H1 (cell line): ENCODE measurements at regions not wholly inside any gene's neighbourhood (a gene's known extent, or its start where the extent isn't known, plus 50 kb on each side); places are given as distances from the start of the nearest gene placed in this dataset.
A peak's percentile ranks its signal among the peaks of the same experiment; 100 is the strongest.

Source experiments
- CTCF ChIA-PET: fragments of 300-600 bp; sonication (Branson Sonifier 250); formaldehyde crosslinking; loops from one replicate; lab custom pipeline; 2021; ENCODE audit not compliant: partially characterized antibody; lab: Charles Lee
- POLR2A ChIA-PET: fragments of 300-600 bp; sonication (Branson Sonifier 250); formaldehyde crosslinking; loops from one replicate; lab custom pipeline; 2021; ENCODE audit warnings: inconsistent platforms; ENCODE audit not compliant: partially characterized antibody; lab: Charles Lee
- DNase-seq, 2 experiments: peaks; one replicate each; pipeline versions ENCODE4 v3.0.0 to v3.0.0-alpha.2; 2010 to 2022; ENCODE audit warnings: low spot score in 2 of 2, low read depth in 1 of 2, mixed read lengths in 1 of 2
- FAIRE-seq: peaks from 2 replicates; lab custom pipeline; 2011; peaks lifted over from hg19 to GRCh38; lab: Jason Lieb, UNC
- H2AFZ ChIP-seq: 2 replicates; pipeline ENCODE4 v1.8.1; 2012; ENCODE audit warnings: low read length, inconsistent platforms
- H2AK5ac ChIP-seq: 2 replicates; pipeline ENCODE4 v1.6.1; 2013; ENCODE audit warnings: low read depth, low read length
- H2BK120ac ChIP-seq: replicated peaks from 2 replicates; pipeline ENCODE3; 2013; ENCODE audit warnings: low read depth, low read length, inconsistent platforms
- H2BK12ac ChIP-seq: 2 replicates; pipeline ENCODE4 v1.6.1; 2013; ENCODE audit warnings: low read depth, low read length
- H2BK15ac ChIP-seq: 2 replicates; pipeline ENCODE4 v1.6.1; 2013; ENCODE audit warnings: low read length
- H2BK20ac ChIP-seq: 2 replicates; pipeline ENCODE4 v1.6.1; 2013; ENCODE audit warnings: low read length
- H2BK5ac ChIP-seq: 2 replicates; pipeline ENCODE4 v1.6.1; 2013; ENCODE audit warnings: low read depth, low read length
- H3K14ac ChIP-seq: 2 replicates; pipeline ENCODE4 v1.6.1; 2013; ENCODE audit warnings: inconsistent platforms; ENCODE audit not compliant: insufficient read length
- H3K18ac ChIP-seq: 2 replicates; pipeline ENCODE4 v1.6.1; 2013; ENCODE audit warnings: low read length; ENCODE audit errors: extremely low read depth
- H3K23ac ChIP-seq: 2 replicates; pipeline ENCODE4 v1.6.1; 2013; ENCODE audit warnings: inconsistent platforms; ENCODE audit not compliant: insufficient read length
- H3K23me2 ChIP-seq: 2 replicates; pipeline ENCODE4 v1.6.1; 2013; ENCODE audit warnings: low read depth, low read length
- H3K27ac ChIP-seq: 2 replicates; pipeline ENCODE4 v1.6.1; 2011; ENCODE audit warnings: low read depth, low read length, inconsistent platforms
- H3K27me3 ChIP-seq, 4 experiments: replicated peaks in 1 of 4; 1 replicate in 1 of 4; 2 replicates in 3 of 4; pipeline versions ENCODE4 v1.6.1 to v1.8.1; 2011 to 2013; ENCODE audit warnings: low read length in 3 of 4, mild to moderate bottlenecking in 3 of 4, inconsistent platforms in 2 of 4, mixed read lengths in 2 of 4, moderate library complexity in 1 of 4; ENCODE audit not compliant: control insufficient read depth in 3 of 4, insufficient read depth in 3 of 4; ENCODE audit errors: extremely low read depth in 1 of 4
- H3K36me3 ChIP-seq, 4 experiments: 2 replicates each; pipeline versions ENCODE4 v1.6.1 to v1.8.1; 2011 to 2013; ENCODE audit warnings: mild to moderate bottlenecking in 4 of 4, low read length in 3 of 4, moderate library complexity in 2 of 4, control low read depth in 1 of 4, inconsistent platforms in 1 of 4; ENCODE audit not compliant: insufficient read depth in 4 of 4, control insufficient read depth in 2 of 4
- H3K4ac ChIP-seq: replicated peaks from 2 replicates; pipeline ENCODE3; 2013; ENCODE audit warnings: low read length, low read depth, mixed read lengths, inconsistent platforms; ENCODE audit not compliant: insufficient read length
- H3K4me1 ChIP-seq, 4 experiments: replicated peaks in 1 of 4; 1 replicate in 1 of 4; 2 replicates in 3 of 4; pipeline versions ENCODE4 v1.6.1 to v1.8.1; 2011 to 2013; ENCODE audit warnings: low read length in 3 of 4, inconsistent platforms in 2 of 4, mixed read lengths in 1 of 4; ENCODE audit not compliant: insufficient read depth in 4 of 4, control insufficient read depth in 3 of 4
- H3K4me2 ChIP-seq, 2 experiments: 2 replicates each; pipeline versions ENCODE4 v1.6.1 to v1.8.1; 2011 to 2013; ENCODE audit warnings: low read depth in 2 of 2, low read length in 2 of 2, control low read depth in 1 of 2, inconsistent platforms in 1 of 2, mild to moderate bottlenecking in 1 of 2; ENCODE audit not compliant: insufficient read depth in 1 of 2
- H3K4me3 ChIP-seq, 4 experiments: fragments of 200-600, 300-600 bp in 1 of 4; sonication (generic), shearing (Covaris generic), sonication (Bioruptor Twin) in 1 of 4; 2 replicates each; pipeline versions ENCODE4 v1.5.1 to v1.8.1; 2011 to 2016; ENCODE audit warnings: low read length in 4 of 4, low read depth in 3 of 4, control low read depth in 2 of 4, inconsistent platforms in 2 of 4, mild to moderate bottlenecking in 2 of 4, mixed read lengths in 1 of 4, moderate library complexity in 1 of 4; ENCODE audit not compliant: insufficient read depth in 2 of 4; ENCODE audit errors: extremely low read depth in 1 of 4
- H3K56ac ChIP-seq: replicated peaks from 2 replicates; pipeline ENCODE3; 2013; ENCODE audit warnings: low read depth, mild to moderate bottlenecking, mixed read lengths, low read length, inconsistent platforms; ENCODE audit not compliant: insufficient read length
- H3K79me1 ChIP-seq: 2 replicates; pipeline ENCODE4 v1.6.1; 2013; ENCODE audit warnings: low read depth, low read length, control low read depth
- H3K79me2 ChIP-seq, 2 experiments: 2 replicates each; pipeline versions ENCODE4 v1.6.1 to v1.8.1; 2012 to 2013; ENCODE audit warnings: low read length in 2 of 2, mild to moderate bottlenecking in 2 of 2, inconsistent platforms in 1 of 2; ENCODE audit not compliant: insufficient read depth in 2 of 2, control insufficient read depth in 1 of 2
- H3K9ac ChIP-seq, 4 experiments: replicated peaks in 1 of 4; 1 replicate in 1 of 4; 2 replicates in 3 of 4; pipeline versions ENCODE4 v1.6.1 to v1.8.1; 2011 to 2013; ENCODE audit warnings: low read depth in 3 of 4, low read length in 3 of 4, control low read depth in 2 of 4, mild to moderate bottlenecking in 2 of 4, moderate library complexity in 2 of 4, inconsistent platforms in 1 of 4; ENCODE audit errors: extremely low read depth in 1 of 4
- H3K9me3 ChIP-seq, 2 experiments: 2 replicates each; pipeline versions ENCODE4 v1.6.1 to v1.8.1; 2012 to 2013; ENCODE audit warnings: mild to moderate bottlenecking in 2 of 2, moderate library complexity in 2 of 2, control low read depth in 1 of 2, inconsistent platforms in 1 of 2, low read depth in 1 of 2, low read length in 1 of 2, mixed read lengths in 1 of 2; ENCODE audit not compliant: insufficient read depth in 2 of 2
- H4K20me1 ChIP-seq, 2 experiments: replicated peaks in 1 of 2; 2 replicates each; pipeline versions ENCODE3 to v1.8.1; 2011 to 2013; ENCODE audit warnings: inconsistent platforms in 2 of 2, low read length in 2 of 2, mild to moderate bottlenecking in 1 of 2; ENCODE audit not compliant: insufficient read depth in 2 of 2, control insufficient read depth in 1 of 2
- H4K5ac ChIP-seq: 2 replicates; pipeline ENCODE4 v1.6.1; 2013; ENCODE audit warnings: low read length, low read depth, mixed read lengths, inconsistent platforms; ENCODE audit not compliant: insufficient read length
- H4K8ac ChIP-seq: 2 replicates; pipeline ENCODE4 v1.8.0; 2013; ENCODE audit warnings: mild to moderate bottlenecking, moderate library complexity, low read length, inconsistent platforms; ENCODE audit not compliant: insufficient read depth; ENCODE audit errors: extremely low read depth
- H4K91ac ChIP-seq: replicated peaks from 2 replicates; pipeline ENCODE3; 2013; ENCODE audit warnings: low read length, mixed read lengths, inconsistent platforms; ENCODE audit not compliant: insufficient read length
- ASH2L ChIP-seq: fragments of 200-600, 300-600 bp; sonication (generic); IDR thresholded peaks from one replicate; pipeline ENCODE4 v1.7.1; 2017; ENCODE audit warnings: low read length
- BACH1 ChIP-seq: IDR thresholded peaks from 2 replicates; pipeline ENCODE4 v1.6.1; 2012; ENCODE audit warnings: low read length, improper control_type of control experiment
- CBX8 ChIP-seq: fragments of 300-800, 300-1000 bp; sonication (generic); IDR thresholded peaks from 2 replicates; pipeline ENCODE4 v1.7.1; 2016; ENCODE audit warnings: low read depth, low read length, borderline replicate concordance
- CREB1 ChIP-seq: IDR thresholded peaks from 2 replicates; pipeline ENCODE4 v1.6.1; 2012; ENCODE audit warnings: inconsistent platforms
- GABPA ChIP-seq: IDR thresholded peaks from 2 replicates; pipeline ENCODE4 v1.6.1; 2011; ENCODE audit warnings: mild to moderate bottlenecking, low read length, moderate library complexity, borderline replicate concordance; ENCODE audit not compliant: insufficient read depth
- GTF2F1 ChIP-seq: IDR thresholded peaks from 2 replicates; pipeline ENCODE4 v1.6.1; 2012; ENCODE audit warnings: low read depth, low read length, improper control_type of control experiment, borderline replicate concordance
- KDM4A ChIP-seq: IDR thresholded peaks from one replicate; pipeline ENCODE4 v1.7.1; 2012; ENCODE audit warnings: low read depth, mild to moderate bottlenecking, moderate library complexity, low read length, inconsistent platforms; ENCODE audit not compliant: severe bottlenecking
- PHF8 ChIP-seq: fragments of 200-600 bp; sonication (generic); conservative IDR thresholded peaks from 2 replicates; pipeline ENCODE4 v1.7.1; 2012; ENCODE audit warnings: low read depth, mild to moderate bottlenecking, inconsistent platforms, low read length, moderate library complexity
- POLR2A ChIP-seq, 2 experiments: IDR thresholded peaks; 1 replicate in 1 of 2; 2 replicates in 1 of 2; pipeline ENCODE4 v1.6.1; 2011; ENCODE audit warnings: low read depth in 2 of 2, low read length in 2 of 2, mild to moderate bottlenecking in 2 of 2; ENCODE audit errors: control extremely low read depth in 1 of 2
- POLR2AphosphoS5 ChIP-seq: IDR thresholded peaks from 2 replicates; pipeline ENCODE4 v1.6.1; 2011; ENCODE audit warnings: low read depth, low read length
- POU5F1 ChIP-seq: IDR thresholded peaks from 2 replicates; pipeline ENCODE4 v1.6.1; 2011; ENCODE audit warnings: low read depth, mild to moderate bottlenecking, low read length, moderate library complexity
- RNF2 ChIP-seq: fragments of 200-900, 300-1000 bp; sonication (generic); IDR thresholded peaks from 2 replicates; pipeline ENCODE4 v1.7.1; 2016; ENCODE audit warnings: borderline replicate concordance, low read depth, mild to moderate bottlenecking, antibody characterized with exemption, low read length; ENCODE audit not compliant: poor library complexity, severe bottlenecking; ENCODE audit errors: missing control alignments
- RXRA ChIP-seq: IDR thresholded peaks from 2 replicates; pipeline ENCODE4 v1.6.1; 2011; ENCODE audit warnings: low read depth, mild to moderate bottlenecking, low read length, moderate library complexity; ENCODE audit not compliant: insufficient read depth
- SIRT6 ChIP-seq: IDR thresholded peaks from one replicate; pipeline ENCODE4 v1.7.1; 2012; ENCODE audit warnings: low read length, inconsistent platforms
- TAF1 ChIP-seq: IDR thresholded peaks from 2 replicates; pipeline ENCODE4 v1.6.1; 2011; ENCODE audit warnings: mild to moderate bottlenecking, low read depth, low read length
- WGBS, 2 experiments: shearing (Covaris generic) in 1 of 2; methylation state at CpG; one replicate each; pipeline versions ENCODE4 v1.1.6 to v1.1.7; 2013 to 2015; ENCODE audit warnings: low lambda C conversion rate in 2 of 2, mixed read lengths in 2 of 2, inconsistent platforms in 1 of 2, low coverage in 1 of 2, missing lambda C conversion rate in 1 of 2; ENCODE audit not compliant: insufficient replicate concordance in 2 of 2, insufficient coverage in 1 of 2, insufficient read length in 1 of 2; ENCODE audit errors: extremely low coverage in 1 of 2, missing lambda C conversion rate in 1 of 2; 5-methylcytosine and 5-hydroxymethylcytosine counted together

DNA sequence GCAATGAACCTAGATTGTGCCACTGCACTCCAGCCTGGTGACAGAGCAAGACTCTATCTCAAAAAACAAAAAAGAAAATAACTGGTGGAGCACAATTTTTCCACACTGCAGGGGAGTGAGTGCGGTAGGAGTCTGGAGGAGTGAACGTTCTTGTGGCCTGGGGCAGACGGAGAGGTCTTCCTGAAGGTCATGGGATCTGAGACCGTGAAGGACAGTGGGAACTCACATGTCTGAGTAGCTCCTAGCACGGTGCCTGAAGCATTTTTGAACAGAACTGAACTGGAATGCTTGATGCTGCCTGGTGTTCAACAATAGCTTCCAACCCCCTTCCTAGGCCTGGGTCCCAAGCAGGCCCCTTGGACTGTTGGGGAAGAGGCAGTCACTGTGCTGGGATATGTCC, 84.3 kb upstream of the PODXL start:
- no peak for FAIRE-seq
- Histone ChIP-seq H2BK12ac (peak overlapping the region; percentile 68; the same call in 1 of the 2 replicates), H3K79me2 (no peaks in the 10 kb centered on the region), H3K36me3 (no peaks in the 10 kb centered on the region), H3K4me3 (no peak overlapping the region), H3K4me2 (no peak overlapping the region), H3K27me3 (0 out of 7 replicates have a peak, but pooled peaks cover 0 to 3% (median 0%) of the 10 kb centered on the region in 4 experiments), H2BK120ac (peak overlapping the region; percentile 87), H4K8ac (no peak overlapping the region), H3K23me2 (no peaks in the 10 kb centered on the region), H2AFZ (no peak overlapping the region), H3K14ac (no peak overlapping the region), H4K20me1 (no peaks in the 10 kb centered on the region), H2BK15ac (no peak overlapping the region; the same call in 1 of the 2 replicates), H4K5ac (no peak overlapping the region), H3K23ac (no peak overlapping the region), H3K9me3 (no peaks in the 10 kb centered on the region), H4K91ac (no peak overlapping the region), H3K27ac (no peak overlapping the region), H3K56ac (no peak overlapping the region), H2AK5ac (peak overlapping the region; percentile 82; the same call in 1 of the 2 replicates), H2BK20ac (peak overlapping the region; percentile 97), H3K4me1 (peaks cover 0 to 15% (median 5%) of the 10 kb centered on the region in 4 experiments; a peak in 3 of 7 replicates), H3K9ac (no peak overlapping the region), H3K79me1 (no peaks in the 10 kb centered on the region), H2BK5ac (no peak overlapping the region), H3K18ac (peak overlapping the region; percentile 71), H3K4ac (no peak overlapping the region)
- ChIA-PET CTCF (interaction anchor here (1.1 to 2.5 kb wide), 4 partner anchors 14 to 95 kb away, joined by 4 to 8 read pairs (median 5); no protein-coding TSS in a partner anchor), POLR2A (interaction anchor here (3.5 kb wide), 1 partner anchor 16 kb away, joined by 9 read pairs; no protein-coding TSS in a partner anchor)
- WGBS, 2 experiments, result 92% methylated on average over 5 of the region's 5 CpGs; no CpG with 5 or more reads in 1 of the 2 experiments
- DNase-seq, result no peak
- TF ChIP-seq SIRT6, result no peak
- no peak for TF ChIP-seq ASH2L
- TF ChIP-seq GABPA, result no peak
- TF ChIP-seq KDM4A, result no peak
- TF ChIP-seq PHF8, result no peak
- no peak for TF ChIP-seq POU5F1
- no peak for TF ChIP-seq POLR2AphosphoS5
- no peak for TF ChIP-seq RNF2
- TF ChIP-seq CREB1, result no peak
- no peak for TF ChIP-seq GTF2F1
- no peak for TF ChIP-seq CBX8
- TF ChIP-seq BACH1, result no peak
- no peak for TF ChIP-seq RXRA
- no peak for TF ChIP-seq TAF1
- no peak for TF ChIP-seq POLR2A (IDR thresholded peaks at IDR 0.05; ENCODE audit: control extremely low read depth in 1 of 2, low read depth in 2 of 2, low read length in 2 of 2)
